Right lobe of liver (tissue), 4 donors: ENCODE measurements at regions not wholly inside any gene's neighbourhood (a gene's known extent, or its start where the extent isn't known, plus 50 kb on each side); places are given as distances from the start of the nearest gene placed in this dataset.

Experiments
- CTCF ChIP-seq, 4 donors: fragments of 200-600 bp in 3 of 4; fragments of 450-650 bp in 1 of 4; IDR thresholded peaks; one replicate each; pipeline versions ENCODE4 v1.5.1 to v1.8.0; 2016 to 2022; ENCODE audit warnings: antibody characterized with exemption in 4 of 4, mild to moderate bottlenecking in 2 of 4
- POLR2A ChIP-seq: fragments of 450-650 bp; IDR thresholded peaks from one replicate; pipeline ENCODE4 v1.6.1; 2017; ENCODE audit warnings: antibody characterized with exemption, mild to moderate bottlenecking
- donor health status: DM: no; HTN: no; CAD: no.
- donor health status: DM: no; HTN: no; CAD: no.
- donor health status: DM: no; HTN: yes; CAD: no.

GRCh38 chr4:37157476-37158167 is 86.9 kb upstream of the NWD2 start:
- TF ChIP-seq CTCF (IDR thresholded peaks at IDR 0.05), result no peak
- TF ChIP-seq POLR2A, result no peak
